ENCODE measurements at regions not wholly inside any gene's neighbourhood (a gene's known extent, or its start where the extent isn't known, plus 50 kb on each side); places are given as distances from the start of the nearest gene placed in this dataset.

- no peak overlapping the region for H3K27ac ChIP-seq
- H3K9me3 ChIP-seq = no peaks in the 10 kb centered on the region
- intact Hi-C loops (cut with DNase I) = no loop called here
- no peak for TF ChIP-seq EP300 (IDR thresholded peaks at IDR 0.05)
- no peak for TF ChIP-seq POLR2A (IDR thresholded peaks at IDR 0.05)
- TF ChIP-seq POLR2AphosphoS5 (IDR thresholded peaks at IDR 0.05) = no peak
- no peak for TF ChIP-seq CTCF (IDR thresholded peaks at IDR 0.05)
- DNase-seq = no peak
- WGBS, 2 donors = 13 to 75% methylated on average over 1 of the region's 1 CpG
- peaks cover 0 to 9% (median 2%) of the 10 kb centered on the region in 4 donors for H3K4me1 ChIP-seq
- no peaks in the 10 kb centered on the region for H3K36me3 ChIP-seq
- no peak overlapping the region for H3K4me3 ChIP-seq
- H3K27me3 ChIP-seq = no peaks in the 10 kb centered on the region
Measured at GRCh38 chr13:44040070-44040817, 160.5 kb downstream of the LACC1 start.

- intact Hi-C loops (cut with DNase I) = no loop called here
- no peaks in the 10 kb centered on the region for H3K9me3 ChIP-seq
- H3K4me1 ChIP-seq = peaks cover 0 to 9% (median 2%) of the 10 kb centered on the region in 4 donors
- TF ChIP-seq CTCF (IDR thresholded peaks at IDR 0.05) (no peak), POLR2AphosphoS5 (IDR thresholded peaks at IDR 0.05) (no peak), EP300 (IDR thresholded peaks at IDR 0.05) (no peak), POLR2A (IDR thresholded peaks at IDR 0.05) (no peak)
- H3K27ac ChIP-seq = no peak overlapping the region
- no peaks in the 10 kb centered on the region for H3K27me3 ChIP-seq
- no peak overlapping the region for H3K4me3 ChIP-seq
- no peak for DNase-seq
- H3K36me3 ChIP-seq = no peaks in the 10 kb centered on the region
Measured at GRCh38 chr13:44040818-44041100, 161.1 kb downstream of the LACC1 start.

GRCh38 chr13:44044547-44045179 lies 165.0 kb downstream of the LACC1 start:
- H3K27ac ChIP-seq = no peak overlapping the region
- 92 to 94% methylated on average over 6 of the region's 6 CpGs for WGBS, 2 donors
- TF ChIP-seq CTCF (IDR thresholded peaks at IDR 0.05) = peak in 1 of 4 experiments; percentile 6
- no peak for TF ChIP-seq POLR2AphosphoS5 (IDR thresholded peaks at IDR 0.05)
- H3K4me3 ChIP-seq = no peak overlapping the region
- intact Hi-C loops (cut with DNase I) = loop anchor here (5.0 kb wide), 1 partner anchor 137 kb away; no protein-coding TSS in a partner anchor
- no peak for DNase-seq
- H3K36me3 ChIP-seq = no peaks in the 10 kb centered on the region
- no peaks in the 10 kb centered on the region for H3K27me3 ChIP-seq
- no peaks in the 10 kb centered on the region for H3K9me3 ChIP-seq
- peaks cover 0 to 9% (median 2%) of the 10 kb centered on the region in 4 donors for H3K4me1 ChIP-seq

GRCh38 chr13:44045180-44045562 lies 165.5 kb downstream of the LACC1 start:
- intact Hi-C loops (cut with DNase I) = loop anchor here (5.0 kb wide), 1 partner anchor 138 kb away; no protein-coding TSS in a partner anchor
- DNase-seq = no peak
- H3K4me3 ChIP-seq = no peak overlapping the region

More at GRCh38 chr13:44045180-44045562, 165.5 kb downstream of the LACC1 start:
- H3K9me3 ChIP-seq = no peaks in the 10 kb centered on the region
- TF ChIP-seq EP300 (IDR thresholded peaks at IDR 0.05) (no peak), POLR2AphosphoS5 (IDR thresholded peaks at IDR 0.05) (no peak), CTCF (IDR thresholded peaks at IDR 0.05) (no peak), POLR2A (IDR thresholded peaks at IDR 0.05) (no peak)
- peaks cover 0 to 8% (median 1%) of the 10 kb centered on the region in 4 donors for H3K4me1 ChIP-seq
- H3K36me3 ChIP-seq = no peaks in the 10 kb centered on the region
- WGBS, 2 donors = 80 to 88% methylated on average over 3 of the region's 3 CpGs
- no peaks in the 10 kb centered on the region for H3K27me3 ChIP-seq
- no peak overlapping the region for H3K27ac ChIP-seq

Data from sigmoid colon (tissue), 6 donors.